BE2C (cell line): ENCODE measurements at regions not wholly inside any gene's neighbourhood (a gene's known extent, or its start where the extent isn't known, plus 50 kb on each side); places are given as distances from the start of the nearest gene placed in this dataset.

Experiments
- DNase-seq: peaks from one replicate; pipeline ENCODE4 v3.0.0-alpha.2; 2020
- H3K27me3 ChIP-seq: fragments of 250-450 bp; sonication (Bioruptor Pico); 2 replicates; pipeline ENCODE4 v1.5.1; 2020; ENCODE audit warnings: mild to moderate bottlenecking
- H3K36me3 ChIP-seq: fragments of 250-450 bp; sonication (Bioruptor Pico); 2 replicates; pipeline ENCODE4 v1.5.1; 2020; ENCODE audit warnings: mild to moderate bottlenecking
- H3K4me1 ChIP-seq: fragments of 250-450 bp; sonication (Bioruptor Pico); 2 replicates; pipeline ENCODE4 v1.5.1; 2020
- H3K4me3 ChIP-seq: 2 replicates; pipeline ENCODE4 v1.5.1; 2011; ENCODE audit warnings: low read depth, low read length
- H3K9me3 ChIP-seq: fragments of 250-450 bp; sonication (Bioruptor Pico); 2 replicates; pipeline ENCODE4 v1.5.1; 2020
- TF ChIP-seq, protein P1 (sequence below): IDR thresholded peaks from 2 replicates; pipeline ENCODE4 v1.5.1; 2012; ENCODE audit warnings: mild to moderate bottlenecking, low read depth, low read length

GRCh38 chr14:88128816-88129215, 123.9 kb downstream of the GPR65 start:
- Histone ChIP-seq H3K4me1 (no peaks in the 10 kb centered on the region), H3K4me3 (no peak overlapping the region), H3K27me3 (no peaks in the 10 kb centered on the region), H3K9me3 (no peaks in the 10 kb centered on the region), H3K36me3 (no peaks in the 10 kb centered on the region)
- no peak for DNase-seq
- TF ChIP-seq, protein P1, sequence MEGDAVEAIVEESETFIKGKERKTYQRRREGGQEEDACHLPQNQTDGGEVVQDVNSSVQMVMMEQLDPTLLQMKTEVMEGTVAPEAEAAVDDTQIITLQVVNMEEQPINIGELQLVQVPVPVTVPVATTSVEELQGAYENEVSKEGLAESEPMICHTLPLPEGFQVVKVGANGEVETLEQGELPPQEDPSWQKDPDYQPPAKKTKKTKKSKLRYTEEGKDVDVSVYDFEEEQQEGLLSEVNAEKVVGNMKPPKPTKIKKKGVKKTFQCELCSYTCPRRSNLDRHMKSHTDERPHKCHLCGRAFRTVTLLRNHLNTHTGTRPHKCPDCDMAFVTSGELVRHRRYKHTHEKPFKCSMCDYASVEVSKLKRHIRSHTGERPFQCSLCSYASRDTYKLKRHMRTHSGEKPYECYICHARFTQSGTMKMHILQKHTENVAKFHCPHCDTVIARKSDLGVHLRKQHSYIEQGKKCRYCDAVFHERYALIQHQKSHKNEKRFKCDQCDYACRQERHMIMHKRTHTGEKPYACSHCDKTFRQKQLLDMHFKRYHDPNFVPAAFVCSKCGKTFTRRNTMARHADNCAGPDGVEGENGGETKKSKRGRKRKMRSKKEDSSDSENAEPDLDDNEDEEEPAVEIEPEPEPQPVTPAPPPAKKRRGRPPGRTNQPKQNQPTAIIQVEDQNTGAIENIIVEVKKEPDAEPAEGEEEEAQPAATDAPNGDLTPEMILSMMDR, result no peak

GRCh38 chr14:88129306-88130056, 124.5 kb downstream of the GPR65 start:
- Histone ChIP-seq H3K27me3 (no peaks in the 10 kb centered on the region), H3K4me3 (no peak overlapping the region), H3K4me1 (no peaks in the 10 kb centered on the region), H3K36me3 (no peaks in the 10 kb centered on the region), H3K9me3 (no peaks in the 10 kb centered on the region)
- TF ChIP-seq, protein P1, result no peak
- no peak for DNase-seq

GRCh38 chr14:88130057-88130432, 125.1 kb downstream of the GPR65 start:
- TF ChIP-seq, protein P1, result no peak
- H3K9me3 ChIP-seq, result no peaks in the 10 kb centered on the region
- no peaks in the 10 kb centered on the region for H3K4me1 ChIP-seq
- DNase-seq, result no peak
- no peak overlapping the region for H3K4me3 ChIP-seq
- H3K27me3 ChIP-seq, result no peaks in the 10 kb centered on the region
- H3K36me3 ChIP-seq, result no peaks in the 10 kb centered on the region
